DOHH2 (cell line): ENCODE measurements at regions not wholly inside any gene's neighbourhood (a gene's known extent, or its start where the extent isn't known, plus 50 kb on each side); places are given as distances from the start of the nearest gene placed in this dataset.

ENCODE experiments used
- CTCF ChIP-seq: fragments of 200-600 bp; sonication (generic); IDR thresholded peaks from one replicate; pipeline ENCODE4 v1.5.1; 2014; ENCODE audit warnings: antibody characterized with exemption, mild to moderate bottlenecking, low read depth, low read length; ENCODE audit not compliant: poor library complexity, severe bottlenecking
- EZH2phosphoT487 ChIP-seq: fragments of 200-600 bp; sonication (generic); IDR thresholded peaks from 2 replicates; pipeline ENCODE4 v1.6.1; 2017; ENCODE audit warnings: borderline replicate concordance, mild to moderate bottlenecking, antibody characterized with exemption, low read length, moderate library complexity, mixed read lengths

GRCh38 chr22:27110665-27111451, 453.5 kb downstream of the MIAT start:
- TF ChIP-seq CTCF, result no peak
- no peak for TF ChIP-seq EZH2phosphoT487
